ENCODE measurements at regions not wholly inside any gene's neighbourhood (a gene's known extent, or its start where the extent isn't known, plus 50 kb on each side); places are given as distances from the start of the nearest gene placed in this dataset.

DNA sequence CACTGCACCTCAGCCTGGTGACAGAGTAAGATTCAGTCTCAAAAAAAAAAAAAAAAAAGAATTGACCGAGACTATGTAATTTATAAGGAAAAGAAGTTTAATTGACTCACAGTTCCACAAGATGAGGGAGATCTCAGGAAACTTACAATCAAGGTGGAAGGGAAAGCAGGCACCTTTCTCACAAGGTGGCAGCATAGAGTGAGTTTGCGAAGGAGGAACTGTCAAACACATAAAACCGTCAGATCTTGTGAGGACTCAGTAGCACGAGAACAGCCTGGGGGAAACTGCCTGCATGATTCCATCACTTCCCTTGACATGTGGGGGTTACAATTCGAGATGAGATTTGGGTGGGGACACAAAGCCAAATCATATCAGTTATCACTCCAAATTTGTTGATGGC lies 380.9 kb downstream of the EDEM1 start:
- H3K4me1 ChIP-seq (ENCODE audit: control insufficient read depth, insufficient read depth, low read length), result no peaks in the 10 kb centered on the region

DNA sequence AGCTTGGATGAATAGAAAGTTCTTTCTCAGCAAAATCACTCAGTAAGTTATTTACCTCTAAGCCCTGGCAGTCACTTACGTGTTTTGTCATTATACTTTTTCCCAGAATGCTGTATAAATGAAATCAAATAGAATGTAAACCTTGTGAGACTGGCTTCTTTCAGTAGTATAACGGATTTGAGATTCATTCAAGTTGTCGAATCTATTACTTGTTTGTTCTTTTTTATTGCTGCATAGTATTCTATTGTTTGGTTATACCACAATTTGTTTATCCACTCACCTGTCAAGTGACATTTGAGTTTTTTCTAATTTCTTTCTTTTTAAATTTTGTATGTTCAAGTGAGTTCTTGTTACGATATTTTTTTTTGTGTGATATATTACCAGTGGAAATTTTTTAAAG lies 381.6 kb downstream of the EDEM1 start:
- no peaks in the 10 kb centered on the region for H3K9me3 ChIP-seq (ENCODE audit: control insufficient read depth, insufficient read depth, low read length)
- H3K9ac ChIP-seq (ENCODE audit: low read depth, low read length), result no peak overlapping the region
- H3K27me3 ChIP-seq (ENCODE audit: control insufficient read depth, insufficient read depth, low read length), result no peaks in the 10 kb centered on the region
- H3K4me1 ChIP-seq (ENCODE audit: control insufficient read depth, insufficient read depth, low read length), result no peaks in the 10 kb centered on the region
- H3K4me3 ChIP-seq (ENCODE audit: low read depth, low read length), result no peak overlapping the region
- H3K36me3 ChIP-seq (ENCODE audit: control insufficient read depth, insufficient read depth, low read length), result no peaks in the 10 kb centered on the region
- H3K27ac ChIP-seq (ENCODE audit: low read depth, low read length), result no peak overlapping the region

More for the DNA sequence above, 380.9 kb downstream of the EDEM1 start:
- Histone ChIP-seq H3K36me3 (ENCODE audit: control insufficient read depth, insufficient read depth, low read length) (no peaks in the 10 kb centered on the region), H3K27me3 (ENCODE audit: control insufficient read depth, insufficient read depth, low read length) (no peaks in the 10 kb centered on the region), H3K9me3 (ENCODE audit: control insufficient read depth, insufficient read depth, low read length) (no peaks in the 10 kb centered on the region), H3K27ac (ENCODE audit: low read depth, low read length) (no peak overlapping the region), H3K9ac (ENCODE audit: low read depth, low read length) (no peak overlapping the region), H3K4me3 (ENCODE audit: low read depth, low read length) (no peak overlapping the region)

GRCh38 chr3:5572168-5572567 lies 384.7 kb downstream of the EDEM1 start:
- Histone ChIP-seq H3K27ac (ENCODE audit: low read depth, low read length) (no peak overlapping the region), H3K9me3 (ENCODE audit: control insufficient read depth, insufficient read depth, low read length) (no peaks in the 10 kb centered on the region), H3K9ac (ENCODE audit: low read depth, low read length) (no peak overlapping the region), H3K4me3 (ENCODE audit: low read depth, low read length) (no peak overlapping the region), H3K4me1 (ENCODE audit: control insufficient read depth, insufficient read depth, low read length) (no peaks in the 10 kb centered on the region), H3K36me3 (ENCODE audit: control insufficient read depth, insufficient read depth, low read length) (no peaks in the 10 kb centered on the region), H3K27me3 (ENCODE audit: control insufficient read depth, insufficient read depth, low read length) (no peaks in the 10 kb centered on the region)

- no peaks in the 10 kb centered on the region for H3K36me3 ChIP-seq (ENCODE audit: control insufficient read depth, insufficient read depth, low read length)
- no peak overlapping the region for H3K9ac ChIP-seq (ENCODE audit: low read depth, low read length)
- H3K4me3 ChIP-seq (ENCODE audit: low read depth, low read length), result no peak overlapping the region
- H3K27ac ChIP-seq (ENCODE audit: low read depth, low read length), result no peak overlapping the region
- H3K27me3 ChIP-seq (ENCODE audit: control insufficient read depth, insufficient read depth, low read length), result no peaks in the 10 kb centered on the region
- no peaks in the 10 kb centered on the region for H3K9me3 ChIP-seq (ENCODE audit: control insufficient read depth, insufficient read depth, low read length)
- no peaks in the 10 kb centered on the region for H3K4me1 ChIP-seq (ENCODE audit: control insufficient read depth, insufficient read depth, low read length)
Observed at GRCh38 chr3:5576277-5577011, 388.9 kb downstream of the EDEM1 start.

DNA sequence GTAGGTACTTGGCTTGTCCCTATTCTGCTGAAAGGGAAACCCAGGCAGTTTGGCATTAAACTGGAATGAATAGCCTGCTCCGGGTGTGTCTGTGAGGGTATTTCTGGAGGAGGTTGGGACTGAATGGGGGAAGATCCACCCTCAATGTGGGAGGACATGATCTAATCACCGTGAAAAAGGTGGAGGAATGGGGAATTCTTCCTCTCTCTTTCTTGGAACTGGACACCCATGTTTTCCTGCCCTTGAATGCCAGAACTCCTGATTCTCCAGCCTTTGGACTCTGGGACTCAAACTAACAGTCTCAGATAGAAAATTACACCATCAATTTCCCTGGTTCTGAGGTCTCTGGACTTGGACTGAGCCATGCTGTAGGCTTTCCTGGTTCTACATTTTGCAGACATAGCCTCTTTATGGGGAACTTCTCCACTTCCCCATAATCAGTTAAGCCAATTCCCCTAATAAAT lies 391.7 kb downstream of the EDEM1 start:
- no peak overlapping the region for H3K9ac ChIP-seq (ENCODE audit: low read depth, low read length)

GRCh38 chr3:5579946-5580345 lies 392.4 kb downstream of the EDEM1 start:
- Histone ChIP-seq H3K27me3 (ENCODE audit: control insufficient read depth, insufficient read depth, low read length) (no peaks in the 10 kb centered on the region), H3K27ac (ENCODE audit: low read depth, low read length) (no peak overlapping the region), H3K9ac (ENCODE audit: low read depth, low read length) (no peak overlapping the region), H3K4me3 (ENCODE audit: low read depth, low read length) (no peak overlapping the region), H3K9me3 (ENCODE audit: control insufficient read depth, insufficient read depth, low read length) (no peaks in the 10 kb centered on the region), H3K4me1 (ENCODE audit: control insufficient read depth, insufficient read depth, low read length) (peaks cover 11% of the 10 kb centered on the region; the same call in 1 of the 2 replicates), H3K36me3 (ENCODE audit: control insufficient read depth, insufficient read depth, low read length) (no peaks in the 10 kb centered on the region)

More for the DNA sequence above, 391.7 kb downstream of the EDEM1 start:
- Histone ChIP-seq H3K9me3 (ENCODE audit: control insufficient read depth, insufficient read depth, low read length) (no peaks in the 10 kb centered on the region), H3K27me3 (ENCODE audit: control insufficient read depth, insufficient read depth, low read length) (no peaks in the 10 kb centered on the region), H3K4me1 (ENCODE audit: control insufficient read depth, insufficient read depth, low read length) (peaks cover 11% of the 10 kb centered on the region; the same call in 1 of the 2 replicates), H3K4me3 (ENCODE audit: low read depth, low read length) (no peak overlapping the region), H3K27ac (ENCODE audit: low read depth, low read length) (no peak overlapping the region), H3K36me3 (ENCODE audit: control insufficient read depth, insufficient read depth, low read length) (no peaks in the 10 kb centered on the region)

GRCh38 chr3:5580826-5581225 lies 393.3 kb downstream of the EDEM1 start:
- Histone ChIP-seq H3K9ac (ENCODE audit: low read depth, low read length) (no peak overlapping the region), H3K27me3 (ENCODE audit: control insufficient read depth, insufficient read depth, low read length) (no peaks in the 10 kb centered on the region), H3K4me3 (ENCODE audit: low read depth, low read length) (no peak overlapping the region), H3K27ac (ENCODE audit: low read depth, low read length) (no peak overlapping the region), H3K4me1 (ENCODE audit: control insufficient read depth, insufficient read depth, low read length) (peaks cover 11% of the 10 kb centered on the region; the same call in 1 of the 2 replicates), H3K36me3 (ENCODE audit: control insufficient read depth, insufficient read depth, low read length) (no peaks in the 10 kb centered on the region), H3K9me3 (ENCODE audit: control insufficient read depth, insufficient read depth, low read length) (no peaks in the 10 kb centered on the region)

GRCh38 chr3:5581743-5582142 lies 394.2 kb downstream of the EDEM1 start:
- H3K27me3 ChIP-seq (ENCODE audit: control insufficient read depth, insufficient read depth, low read length), result no peaks in the 10 kb centered on the region
- H3K4me3 ChIP-seq (ENCODE audit: low read depth, low read length), result no peak overlapping the region
- H3K9me3 ChIP-seq (ENCODE audit: control insufficient read depth, insufficient read depth, low read length), result no peaks in the 10 kb centered on the region
- peaks cover 11% of the 10 kb centered on the region; the same call in 1 of the 2 replicates for H3K4me1 ChIP-seq (ENCODE audit: control insufficient read depth, insufficient read depth, low read length)
- no peaks in the 10 kb centered on the region for H3K36me3 ChIP-seq (ENCODE audit: control insufficient read depth, insufficient read depth, low read length)
- H3K9ac ChIP-seq (ENCODE audit: low read depth, low read length), result no peak overlapping the region
- H3K27ac ChIP-seq (ENCODE audit: low read depth, low read length), result no peak overlapping the region

- Histone ChIP-seq H3K9me3 (ENCODE audit: control insufficient read depth, insufficient read depth, low read length) (no peaks in the 10 kb centered on the region), H3K27me3 (ENCODE audit: control insufficient read depth, insufficient read depth, low read length) (no peaks in the 10 kb centered on the region), H3K36me3 (ENCODE audit: control insufficient read depth, insufficient read depth, low read length) (no peaks in the 10 kb centered on the region), H3K9ac (ENCODE audit: low read depth, low read length) (no peak overlapping the region), H3K4me1 (ENCODE audit: control insufficient read depth, insufficient read depth, low read length) (peaks cover 11% of the 10 kb centered on the region; the same call in 1 of the 2 replicates), H3K4me3 (ENCODE audit: low read depth, low read length) (no peak overlapping the region), H3K27ac (ENCODE audit: low read depth, low read length) (no peak overlapping the region)
Observed at GRCh38 chr3:5583920-5584319, 396.4 kb downstream of the EDEM1 start.

DNA sequence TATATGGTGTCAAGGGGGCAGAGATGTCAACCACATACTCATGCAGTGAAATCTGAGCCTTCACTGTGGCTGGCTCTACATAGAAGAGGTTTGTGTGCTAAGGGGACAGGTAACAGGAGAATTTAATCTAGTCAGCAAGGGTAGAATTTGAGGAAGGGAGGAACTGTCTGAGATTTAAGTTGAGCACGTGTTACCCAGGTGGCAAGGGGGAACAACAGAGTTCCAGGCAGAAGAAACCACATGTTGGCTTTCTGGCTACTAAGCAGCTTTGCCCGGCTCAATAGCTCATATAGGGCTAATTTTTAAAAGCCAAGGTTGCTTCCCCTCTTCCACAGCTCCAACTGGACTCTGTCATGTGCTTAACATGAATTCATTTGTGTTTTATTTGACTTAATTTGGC lies 397.6 kb downstream of the EDEM1 start:
- peaks cover 11% of the 10 kb centered on the region; the same call in 1 of the 2 replicates for H3K4me1 ChIP-seq (ENCODE audit: control insufficient read depth, insufficient read depth, low read length)
- no peak overlapping the region for H3K9ac ChIP-seq (ENCODE audit: low read depth, low read length)

GRCh38 chr3:5606884-5607472 lies 419.5 kb downstream of the EDEM1 start:
- Histone ChIP-seq H3K4me3 (ENCODE audit: low read depth, low read length) (no peak overlapping the region), H3K9me3 (ENCODE audit: control insufficient read depth, insufficient read depth, low read length) (no peaks in the 10 kb centered on the region), H3K4me1 (ENCODE audit: control insufficient read depth, insufficient read depth, low read length) (no peaks in the 10 kb centered on the region), H3K9ac (ENCODE audit: low read depth, low read length) (no peak overlapping the region), H3K27me3 (ENCODE audit: control insufficient read depth, insufficient read depth, low read length) (no peaks in the 10 kb centered on the region), H3K27ac (ENCODE audit: low read depth, low read length) (no peak overlapping the region), H3K36me3 (ENCODE audit: control insufficient read depth, insufficient read depth, low read length) (no peaks in the 10 kb centered on the region)

More for the DNA sequence above, 397.6 kb downstream of the EDEM1 start:
- no peaks in the 10 kb centered on the region for H3K27me3 ChIP-seq (ENCODE audit: control insufficient read depth, insufficient read depth, low read length)
- H3K4me3 ChIP-seq (ENCODE audit: low read depth, low read length), result no peak overlapping the region
- H3K27ac ChIP-seq (ENCODE audit: low read depth, low read length), result no peak overlapping the region
- no peaks in the 10 kb centered on the region for H3K9me3 ChIP-seq (ENCODE audit: control insufficient read depth, insufficient read depth, low read length)
- H3K36me3 ChIP-seq (ENCODE audit: control insufficient read depth, insufficient read depth, low read length), result no peaks in the 10 kb centered on the region

Data from HUES48 (cell line).